Activated T-cell treated with anti-CD3 and anti-CD28 coated beads, Interleukin-2, amount 50 U/mL, for 4 hours (primary cell): ENCODE measurements at regions not wholly inside any gene's neighbourhood (a gene's known extent, or its start where the extent isn't known, plus 50 kb on each side); places are given as distances from the start of the nearest gene placed in this dataset.
"Not testable (repeated sequence)": the region's sequence is repeated elsewhere in the genome, so short reads cannot be mapped to it uniquely, and the experiment has no call there.

Experiments used
- ATAC-seq, 2 donors: fragments of 200-7000 bp; cut with Tn5 transposase; one replicate each; pipeline ENCODE4 v1.10.0; 2021
- DNase-seq: peaks from one replicate; pipeline ENCODE4 v3.0.0-alpha.2; 2020
- H3K27me3 Mint-ChIP-seq: one replicate; pipeline ENCODE4 v1.8.0; 2021; ENCODE audit warnings: low read depth, mixed read lengths
- H3K36me3 Mint-ChIP-seq: one replicate; pipeline ENCODE4 v1.8.0; 2022; ENCODE audit warnings: mixed read lengths; ENCODE audit not compliant: insufficient read depth
- H3K4me1 Mint-ChIP-seq: one replicate; pipeline ENCODE4 v1.8.0; 2021; ENCODE audit warnings: low read depth, mixed read lengths
- H3K4me3 Mint-ChIP-seq: one replicate; pipeline ENCODE4 v1.8.0; 2021; ENCODE audit warnings: mild to moderate bottlenecking, moderate library complexity, mixed read lengths
- H3K9me3 Mint-ChIP-seq: one replicate; pipeline ENCODE4 v1.8.0; 2021; ENCODE audit warnings: mixed read lengths

DNA sequence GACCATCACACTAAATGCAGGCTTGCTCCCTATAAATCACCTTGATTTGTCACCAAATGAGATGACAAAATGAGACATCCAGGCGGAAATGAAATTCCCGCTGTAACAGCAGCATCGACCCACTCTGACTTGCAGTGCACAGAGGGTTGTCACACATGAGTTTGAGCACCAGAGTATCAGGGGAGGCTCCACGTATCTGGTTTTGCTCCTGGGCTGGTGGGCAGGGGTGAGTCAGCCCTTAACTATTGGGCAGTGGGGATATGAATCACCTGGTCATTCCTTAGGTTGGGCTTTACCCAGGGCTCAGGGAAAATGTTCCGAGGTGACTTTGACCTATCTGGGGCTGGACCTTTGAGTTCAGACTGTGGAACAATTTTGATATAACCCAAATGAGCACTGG, 245.2 kb upstream of the CCL2 start:
- no peaks in the 10 kb centered on the region for H3K9me3 Mint-ChIP-seq
- no peaks in the 10 kb centered on the region for H3K36me3 Mint-ChIP-seq
- no peak overlapping the region for H3K4me3 Mint-ChIP-seq
- ATAC-seq (no peak), DNase-seq (no peak)
- no peaks in the 10 kb centered on the region for H3K4me1 Mint-ChIP-seq
- peaks cover 14% of the 10 kb centered on the region for H3K27me3 Mint-ChIP-seq

DNA sequence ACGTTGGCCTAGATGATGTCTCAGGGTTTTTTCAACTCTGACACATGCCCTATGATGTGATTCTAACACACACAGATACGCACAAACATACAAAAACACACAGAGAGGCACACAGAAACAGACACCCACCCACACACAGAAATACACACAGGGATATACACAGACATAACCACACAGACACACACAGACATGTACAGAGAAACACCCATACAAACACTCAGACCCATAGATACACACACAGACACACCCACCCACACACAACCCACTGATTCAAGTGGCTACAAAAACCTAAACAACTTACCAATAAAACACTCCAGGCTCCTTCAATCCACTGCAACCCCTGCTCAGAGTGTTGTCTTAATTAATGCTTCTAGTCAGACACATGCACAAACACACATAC, 244.6 kb upstream of the CCL2 start:
- Mint-ChIP-seq H3K4me1 (no peaks in the 10 kb centered on the region), H3K9me3 (no peaks in the 10 kb centered on the region), H3K4me3 (no peak overlapping the region), H3K27me3 (peaks cover 17% of the 10 kb centered on the region), H3K36me3 (no peaks in the 10 kb centered on the region)
- no peak for ATAC-seq
- DNase-seq, result no peak

DNA sequence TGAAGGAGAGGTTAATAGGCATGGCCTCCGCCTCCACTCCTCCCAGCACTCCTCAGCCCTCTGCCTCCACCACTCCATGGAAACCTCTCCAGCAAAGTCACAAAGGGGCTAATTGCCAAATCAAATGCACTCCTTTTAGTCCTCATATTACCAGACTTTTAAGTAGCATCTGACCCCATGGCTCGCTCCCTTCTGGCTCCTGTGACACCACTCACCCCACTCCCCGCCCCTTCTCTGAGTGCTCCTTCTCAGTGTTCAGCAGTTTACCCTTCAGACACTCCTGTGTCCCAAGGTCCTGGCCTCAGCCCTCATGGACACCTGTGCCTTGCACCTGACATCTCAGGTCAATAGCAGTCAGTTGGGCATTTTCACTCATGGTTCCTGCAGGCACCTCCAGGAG, 243.5 kb upstream of the CCL2 start:
- H3K36me3 Mint-ChIP-seq, result no peaks in the 10 kb centered on the region
- H3K27me3 Mint-ChIP-seq, result peaks cover 14% of the 10 kb centered on the region
- H3K4me1 Mint-ChIP-seq, result no peaks in the 10 kb centered on the region
- ATAC-seq (no peak), DNase-seq (no peak)
- no peaks in the 10 kb centered on the region for H3K9me3 Mint-ChIP-seq
- H3K4me3 Mint-ChIP-seq, result no peak overlapping the region

DNA sequence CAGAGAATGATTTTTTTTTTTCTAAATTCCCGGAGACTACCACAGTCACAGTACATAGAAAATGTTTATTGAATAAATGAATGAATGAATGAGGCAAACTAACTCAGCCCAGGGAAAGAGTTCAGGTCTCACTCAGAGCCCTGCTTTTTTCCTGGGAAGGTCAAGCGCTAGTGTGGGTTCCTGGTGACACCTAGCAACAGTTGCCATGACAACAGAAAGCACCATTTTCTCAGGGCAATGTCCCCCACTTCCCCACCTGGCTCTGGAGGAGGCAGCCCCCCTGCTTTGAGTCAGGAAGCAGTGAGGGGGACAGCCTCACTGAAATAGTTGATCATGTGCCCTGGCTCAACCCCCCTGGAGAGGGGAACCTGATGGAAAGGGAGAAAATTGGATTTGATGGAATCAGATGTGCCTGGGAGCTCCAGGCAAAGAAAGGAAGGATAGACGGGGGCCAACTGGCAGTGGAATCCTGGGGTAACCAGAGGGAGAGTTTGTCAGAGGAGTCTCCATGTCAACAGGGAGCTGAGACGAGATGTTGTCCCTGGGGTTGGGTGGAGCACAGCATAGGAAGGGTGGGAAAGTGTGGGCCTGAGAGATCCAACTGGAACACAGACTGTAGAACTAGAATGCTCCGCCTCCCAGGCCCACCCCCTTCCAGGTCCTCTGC, 242.2 kb upstream of the CCL2 start:
- DNase-seq (no peak), ATAC-seq (no peak)
- Mint-ChIP-seq H3K4me3 (no peak overlapping the region), H3K4me1 (no peaks in the 10 kb centered on the region), H3K27me3 (peaks cover 10% of the 10 kb centered on the region), H3K9me3 (no peaks in the 10 kb centered on the region), H3K36me3 (no peaks in the 10 kb centered on the region)

DNA sequence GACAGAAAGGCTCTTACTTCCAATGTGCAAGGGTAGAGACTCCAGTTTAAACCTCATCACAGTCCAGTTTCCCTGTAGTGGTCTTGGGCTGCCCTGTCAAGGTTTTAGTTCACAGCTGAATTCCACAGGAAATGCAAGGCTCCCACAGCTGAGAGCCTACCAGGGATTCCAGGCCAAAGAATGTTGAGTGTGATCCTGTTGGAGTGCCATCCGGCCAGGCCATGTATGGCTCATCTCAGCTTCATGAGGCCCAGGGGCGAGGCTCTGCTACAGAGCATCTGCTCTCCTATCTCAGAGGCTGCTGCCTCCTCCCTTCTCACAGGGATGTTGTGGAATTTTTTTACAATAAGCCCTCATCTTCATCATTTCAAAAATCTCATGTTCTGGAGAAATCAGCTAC, 239.8 kb upstream of the CCL2 start:
- DNase-seq, result no peak
- Mint-ChIP-seq H3K27me3 (peaks cover 8% of the 10 kb centered on the region), H3K36me3 (no peaks in the 10 kb centered on the region), H3K9me3 (no peaks in the 10 kb centered on the region), H3K4me3 (no peak overlapping the region), H3K4me1 (no peaks in the 10 kb centered on the region)
- ATAC-seq, result no peak

DNA sequence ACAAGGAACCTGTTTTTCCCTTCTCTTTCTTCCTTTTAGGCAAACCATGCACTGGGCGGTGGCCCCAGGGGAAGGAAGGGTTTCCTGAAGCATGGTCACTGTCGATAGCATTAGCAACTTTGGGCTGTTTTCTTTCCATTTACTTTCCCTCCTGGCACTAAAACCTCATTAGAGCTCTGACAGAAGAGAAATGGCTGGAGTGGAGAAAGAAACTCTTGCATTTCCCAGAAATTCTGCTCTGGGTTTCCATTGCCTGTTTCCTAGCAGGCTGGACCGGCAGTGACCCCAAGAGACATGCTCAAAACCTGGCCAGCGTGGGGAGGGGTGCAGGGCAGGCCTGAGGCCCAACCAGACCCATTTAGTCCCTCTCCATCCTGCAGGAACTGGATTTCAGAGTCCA, 230.7 kb upstream of the CCL2 start:
- Mint-ChIP-seq H3K4me1 (no peaks in the 10 kb centered on the region), H3K36me3 (no peaks in the 10 kb centered on the region), H3K27me3 (peaks cover 19% of the 10 kb centered on the region), H3K4me3 (no peak overlapping the region), H3K9me3 (no peaks in the 10 kb centered on the region)
- ATAC-seq (no peak), DNase-seq (no peak)

DNA sequence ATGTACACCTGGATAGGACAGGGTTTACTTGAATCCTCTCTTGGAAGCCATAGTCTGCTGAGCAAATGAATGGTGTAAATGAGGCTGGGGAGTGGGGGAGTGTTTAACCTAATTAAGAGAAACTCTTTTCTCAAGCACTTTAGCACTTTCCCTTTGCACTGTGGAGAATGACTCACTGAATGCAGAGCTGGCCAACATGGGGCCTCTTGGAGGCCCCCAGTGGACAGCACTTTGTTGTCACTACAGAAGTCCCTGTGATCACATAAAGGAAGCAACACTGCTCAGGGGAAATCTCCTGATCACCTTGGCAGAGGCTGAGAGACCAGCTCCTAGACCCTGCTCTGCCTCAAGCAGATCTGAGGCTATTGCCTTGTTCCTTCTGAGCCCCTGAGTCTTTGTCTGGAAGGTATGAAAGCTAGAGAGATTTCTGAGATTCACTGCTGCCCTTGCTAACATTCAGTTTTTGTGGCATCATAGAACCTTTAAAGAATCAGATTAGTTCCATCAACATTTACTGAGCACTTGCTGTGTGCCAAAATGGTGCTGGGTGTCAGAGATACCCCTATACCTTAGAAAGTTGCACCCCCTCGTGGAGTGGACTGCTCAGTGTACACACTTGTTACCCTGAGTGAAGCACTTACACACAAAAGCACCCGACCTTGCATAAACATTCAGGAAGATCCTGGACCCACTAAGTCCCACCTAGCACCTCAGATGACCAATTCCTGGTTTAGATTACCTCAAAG, 230.1 kb upstream of the CCL2 start:
- DNase-seq, result no peak
- Mint-ChIP-seq H3K27me3 (peaks cover 19% of the 10 kb centered on the region), H3K4me1 (no peaks in the 10 kb centered on the region), H3K36me3 (no peaks in the 10 kb centered on the region), H3K4me3 (no peak overlapping the region), H3K9me3 (no peaks in the 10 kb centered on the region)
- ATAC-seq, result no peak

DNA sequence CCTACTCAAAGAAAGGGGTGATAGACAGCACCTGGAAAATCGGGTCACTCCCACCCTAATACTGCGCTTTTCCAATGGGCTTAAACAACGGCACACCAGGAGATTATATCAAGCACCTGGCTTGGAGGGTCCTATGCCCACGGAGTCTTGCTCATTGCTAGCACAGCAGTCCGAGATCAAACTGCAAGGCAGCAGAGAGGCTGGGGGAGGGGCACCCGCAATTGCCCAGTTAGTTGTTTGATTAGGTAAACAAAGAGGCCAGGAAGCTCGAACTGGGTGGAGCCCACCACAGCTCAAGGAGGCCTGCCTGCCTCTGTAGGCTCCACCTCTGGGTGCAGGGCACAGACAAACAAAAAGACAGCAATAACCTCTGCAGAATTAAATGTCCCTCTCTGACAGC, 224.5 kb upstream of the CCL2 start:
- not testable (repeated sequence) for H3K4me1 Mint-ChIP-seq, H3K4me3 Mint-ChIP-seq, DNase-seq, H3K27me3 Mint-ChIP-seq, H3K36me3 Mint-ChIP-seq, ATAC-seq
- H3K9me3 Mint-ChIP-seq, result peaks cover 25% of the 10 kb centered on the region

DNA sequence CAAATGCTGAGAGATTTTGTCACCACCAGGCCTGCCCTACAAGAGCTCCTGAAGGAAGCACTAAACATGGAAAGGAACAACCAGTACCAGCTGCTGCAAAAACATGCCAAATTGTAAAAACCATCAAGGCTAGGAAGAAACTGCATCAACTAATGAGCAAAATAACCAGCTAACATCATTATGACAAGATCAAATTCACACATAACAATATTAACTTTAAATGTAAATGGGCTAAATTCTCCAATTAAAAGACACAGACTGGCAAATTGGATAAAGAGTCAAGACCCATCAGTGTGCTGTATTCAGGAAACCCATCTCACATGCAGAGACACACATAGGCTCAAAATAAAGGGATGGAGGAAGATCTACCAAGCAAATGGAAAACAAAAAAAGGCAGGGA, 222.8 kb upstream of the CCL2 start:
- H3K36me3 Mint-ChIP-seq, H3K4me1 Mint-ChIP-seq, DNase-seq, H3K27me3 Mint-ChIP-seq, H3K4me3 Mint-ChIP-seq, ATAC-seq: not testable (repeated sequence)
- peaks cover 25% of the 10 kb centered on the region for H3K9me3 Mint-ChIP-seq

DNA sequence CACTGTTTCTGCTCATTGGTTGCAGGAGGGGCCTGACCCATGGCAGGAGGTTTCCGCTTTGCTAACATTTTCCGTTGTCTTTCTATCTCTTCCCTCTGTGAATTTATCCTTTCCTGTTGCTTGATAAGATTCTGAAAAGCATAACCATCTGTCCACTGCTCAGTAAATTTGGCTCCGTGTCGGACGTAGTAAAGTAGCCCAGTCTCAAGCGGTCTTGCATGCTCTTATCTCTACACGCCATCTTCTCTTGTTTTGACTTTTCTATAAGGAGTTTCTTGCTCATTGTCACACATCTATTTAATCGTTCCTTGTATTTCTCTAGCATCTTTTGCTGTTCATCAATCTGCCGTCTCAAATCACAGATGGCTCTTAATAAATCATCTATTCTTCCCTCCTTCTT, 216.3 kb upstream of the CCL2 start:
- H3K4me3 Mint-ChIP-seq, DNase-seq, ATAC-seq, H3K9me3 Mint-ChIP-seq, H3K27me3 Mint-ChIP-seq, H3K4me1 Mint-ChIP-seq, H3K36me3 Mint-ChIP-seq: not testable (repeated sequence)

DNA sequence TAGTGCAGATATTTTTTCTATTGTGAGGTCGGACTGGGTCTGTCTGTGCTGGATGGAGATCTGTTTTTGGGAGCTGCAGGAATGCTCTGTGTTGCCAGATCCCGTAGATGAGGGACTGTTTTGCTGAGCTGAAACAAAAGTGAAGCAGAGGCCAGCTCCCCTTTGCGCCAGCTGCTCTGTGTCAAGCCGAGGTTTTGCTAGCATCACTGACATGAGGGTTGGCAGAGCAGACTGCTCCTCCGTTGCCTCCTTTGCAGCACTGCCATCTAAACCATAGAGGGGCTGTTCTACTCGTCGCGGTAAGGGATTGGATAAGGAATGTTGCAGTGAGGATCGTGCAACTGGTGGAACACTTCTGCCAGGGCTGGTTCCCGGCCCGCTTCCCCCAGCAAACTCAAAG, 215.9 kb upstream of the CCL2 start:
- ATAC-seq, H3K4me3 Mint-ChIP-seq, H3K27me3 Mint-ChIP-seq, H3K36me3 Mint-ChIP-seq, H3K4me1 Mint-ChIP-seq, H3K9me3 Mint-ChIP-seq, DNase-seq: not testable (repeated sequence)

DNA sequence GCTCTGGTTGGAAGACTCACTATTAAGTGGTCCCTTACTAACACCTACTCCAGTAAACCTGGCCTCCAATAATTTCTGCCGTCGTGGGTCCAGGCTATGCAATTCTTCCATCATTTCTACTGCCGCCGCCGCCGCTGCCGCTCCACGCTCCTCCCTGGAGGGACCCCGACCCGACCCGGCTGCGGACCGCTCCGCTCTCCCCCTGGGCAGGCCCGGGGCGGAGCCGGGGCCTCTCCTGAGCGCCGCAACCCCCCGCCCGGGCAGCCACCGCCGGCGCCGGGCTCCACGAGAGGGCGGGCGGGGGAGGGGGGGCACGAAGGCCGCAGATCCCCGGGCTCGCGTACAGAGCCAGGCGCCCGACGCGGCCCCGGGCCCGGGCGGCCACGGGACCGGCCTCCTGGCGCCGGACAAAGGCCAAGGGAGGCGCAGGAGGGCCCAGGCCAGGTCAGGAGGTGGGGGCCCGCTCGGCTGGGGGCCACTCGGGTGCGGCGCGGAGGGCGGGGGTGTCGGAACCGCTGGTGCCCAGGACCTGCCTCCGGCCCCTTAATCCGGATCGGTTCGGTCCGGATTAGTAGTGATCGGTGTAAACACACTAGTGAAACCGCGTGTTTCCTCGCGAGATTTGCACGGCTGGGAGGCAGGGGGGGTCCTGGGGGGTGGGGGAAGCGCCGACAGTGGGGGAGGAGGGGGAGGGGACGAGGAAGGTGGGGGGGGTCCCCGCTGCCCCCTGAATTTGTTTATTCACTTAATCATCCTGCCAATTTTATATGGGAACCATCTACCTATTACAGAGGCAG, 215.1 kb upstream of the CCL2 start:
- H3K4me3 Mint-ChIP-seq, H3K4me1 Mint-ChIP-seq, H3K9me3 Mint-ChIP-seq, H3K27me3 Mint-ChIP-seq, H3K36me3 Mint-ChIP-seq: not testable (repeated sequence)
- DNase-seq (peak; percentile 11), ATAC-seq (peak; percentile 52 to 69)

DNA sequence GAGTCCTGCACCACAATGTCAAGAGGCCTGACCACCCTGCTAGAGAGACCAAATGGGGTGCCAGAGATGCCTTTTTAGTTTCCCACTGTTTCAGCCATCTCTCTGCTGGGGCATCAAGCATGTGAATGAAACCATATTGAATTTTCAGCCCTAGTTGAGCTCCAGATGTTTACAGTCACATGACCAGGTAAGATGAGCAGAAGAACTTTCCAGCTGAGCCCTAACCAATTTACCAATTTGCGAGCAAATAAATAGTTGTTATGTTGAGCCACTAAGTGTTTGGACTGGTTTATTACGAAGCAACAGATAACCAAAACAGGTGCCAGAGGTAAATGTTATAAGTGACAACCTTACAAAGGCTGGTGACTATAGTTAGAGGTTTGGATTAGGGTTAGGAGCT, 209.1 kb upstream of the CCL2 start:
- Mint-ChIP-seq H3K4me3 (no peak overlapping the region), H3K27me3 (peaks cover 5% of the 10 kb centered on the region), H3K9me3 (no peaks in the 10 kb centered on the region), H3K36me3 (no peaks in the 10 kb centered on the region), H3K4me1 (no peaks in the 10 kb centered on the region)
- ATAC-seq (no peak), DNase-seq (no peak)

DNA sequence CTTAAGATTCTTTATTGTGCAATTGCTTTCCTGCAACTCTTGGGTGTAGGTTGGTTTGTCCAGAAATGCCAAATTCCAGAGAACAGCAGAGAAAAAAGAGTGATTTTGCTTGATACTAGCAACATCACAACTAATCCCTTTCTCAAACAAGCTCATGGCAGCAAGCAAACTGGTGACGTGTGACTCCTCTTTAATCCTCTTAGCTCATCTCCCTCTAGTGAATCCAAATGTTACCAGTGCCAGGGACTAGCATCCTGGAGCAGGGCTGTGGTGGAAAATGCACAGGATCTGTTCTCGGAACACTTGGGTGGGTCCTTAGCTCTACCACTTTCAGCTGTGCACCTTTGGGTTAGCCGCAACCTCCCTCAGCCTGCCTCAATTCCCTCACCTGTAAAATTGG, 204.0 kb upstream of the CCL2 start:
- no peaks in the 10 kb centered on the region for H3K36me3 Mint-ChIP-seq
- no peaks in the 10 kb centered on the region for H3K4me1 Mint-ChIP-seq
- ATAC-seq, result no peak
- H3K9me3 Mint-ChIP-seq, result no peaks in the 10 kb centered on the region
- DNase-seq, result no peak
- no peak overlapping the region for H3K4me3 Mint-ChIP-seq
- H3K27me3 Mint-ChIP-seq, result peaks cover 16% of the 10 kb centered on the region

DNA sequence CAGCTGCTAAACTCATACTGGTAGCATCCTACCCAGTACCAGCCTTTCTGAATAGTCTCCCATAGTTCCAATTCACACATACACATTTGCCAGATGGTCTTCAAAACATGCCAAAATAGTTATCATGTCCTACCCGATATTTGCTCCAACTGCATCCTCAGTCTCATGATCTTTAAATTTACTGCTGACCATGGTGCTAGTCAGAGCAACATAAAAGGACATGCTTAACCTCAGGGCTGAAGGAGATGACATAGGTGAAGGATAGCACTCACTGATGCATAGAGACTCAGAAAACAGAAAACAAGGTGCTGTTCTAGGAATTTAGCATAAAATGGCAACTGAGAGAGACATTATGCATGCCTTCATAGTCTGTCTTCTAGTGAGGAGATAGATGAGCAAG, 200.6 kb upstream of the CCL2 start:
- no peak overlapping the region for H3K4me3 Mint-ChIP-seq
- no peaks in the 10 kb centered on the region for H3K4me1 Mint-ChIP-seq
- peaks cover 16% of the 10 kb centered on the region for H3K27me3 Mint-ChIP-seq
- H3K9me3 Mint-ChIP-seq, result peaks cover 3% of the 10 kb centered on the region
- DNase-seq (no peak), ATAC-seq (no peak)
- no peaks in the 10 kb centered on the region for H3K36me3 Mint-ChIP-seq
